RCC 7860 (cell line): ENCODE measurements at regions not wholly inside any gene's neighbourhood (a gene's known extent, or its start where the extent isn't known, plus 50 kb on each side); places are given as distances from the start of the nearest gene placed in this dataset.
A peak's percentile ranks its signal among the peaks of the same experiment; 100 is the strongest.

Experiments
- DNase-seq: peaks from one replicate; pipeline ENCODE4 v3.0.0-alpha.2; 2015; ENCODE audit warnings: low spot score
- FAIRE-seq: peaks from 2 replicates; lab custom pipeline; 2012; peaks lifted over from hg19 to GRCh38; lab: Jason Lieb, UNC

DNA sequence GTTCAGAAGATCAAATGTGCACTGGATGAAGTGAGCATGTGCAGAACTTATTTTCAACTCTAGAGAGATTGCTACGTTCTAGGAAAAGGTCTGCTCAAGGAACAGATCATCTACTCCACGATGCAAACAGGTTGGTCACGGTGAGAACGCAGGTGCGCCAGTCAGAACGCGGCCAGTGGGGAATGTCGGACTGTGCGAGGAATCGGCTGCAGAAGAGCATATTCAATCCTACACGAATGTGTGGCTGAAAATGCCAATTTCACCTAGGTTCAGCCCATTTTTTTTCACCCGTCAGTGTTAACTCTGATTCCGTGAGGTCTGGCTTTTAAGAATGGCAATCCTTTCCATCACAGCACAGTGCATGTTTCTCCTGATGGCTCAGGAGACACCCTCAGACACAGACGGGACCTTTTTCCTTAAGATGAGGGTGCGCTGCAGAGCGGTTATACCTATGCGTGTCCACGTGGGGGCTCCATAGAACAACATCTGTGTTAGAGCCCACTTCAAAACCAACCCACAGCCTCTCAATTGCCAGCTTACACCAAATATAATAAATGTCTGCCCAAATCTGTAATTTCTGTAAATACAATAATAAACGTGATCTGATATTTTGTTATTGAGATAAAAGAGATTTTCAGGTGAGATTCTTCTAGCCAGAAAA, 250.4 kb downstream of the FOXA2 start:
- DNase-seq (peak; percentile 36), FAIRE-seq (no peak)

DNA sequence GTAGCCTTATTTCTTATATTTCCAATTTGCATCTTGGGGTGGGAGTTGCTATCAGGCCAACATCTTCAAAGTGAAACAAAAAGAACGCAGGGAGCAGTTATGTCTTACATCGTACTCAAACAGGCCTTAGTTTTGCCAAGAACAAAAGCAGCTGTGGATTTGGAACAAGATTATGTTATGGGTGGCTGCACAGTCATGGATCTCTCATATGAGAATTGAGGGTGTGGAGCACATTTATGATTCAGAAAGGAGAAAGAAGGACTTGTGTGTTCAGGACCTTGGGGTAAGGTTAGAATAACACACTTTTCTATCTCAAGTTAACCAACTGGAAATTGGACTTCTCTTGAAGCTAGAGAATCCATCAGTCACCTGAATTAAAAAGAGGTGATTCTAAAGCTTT, 259.9 kb downstream of the FOXA2 start:
- FAIRE-seq (no peak), DNase-seq (no peak)

DNA sequence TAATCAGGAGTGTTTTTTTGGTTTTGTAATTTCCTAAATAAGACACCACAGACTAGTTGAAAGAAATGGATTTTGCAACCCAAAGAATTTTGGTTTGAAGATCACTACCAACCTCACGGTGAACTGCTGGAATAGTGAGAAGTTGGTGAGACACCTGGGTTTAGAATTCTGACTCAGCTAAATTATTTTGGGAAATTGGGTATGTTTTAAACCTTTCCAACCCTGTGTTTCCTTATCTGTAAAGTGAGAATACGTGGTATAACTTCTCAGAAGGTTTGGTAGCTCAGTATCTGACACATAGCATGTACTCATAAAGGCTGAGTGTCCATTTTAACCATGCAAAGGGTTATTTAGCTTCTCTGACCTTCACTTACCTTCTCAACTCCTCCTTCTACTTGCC, 261.9 kb downstream of the FOXA2 start:
- FAIRE-seq (no peak), DNase-seq (no peak)

DNA sequence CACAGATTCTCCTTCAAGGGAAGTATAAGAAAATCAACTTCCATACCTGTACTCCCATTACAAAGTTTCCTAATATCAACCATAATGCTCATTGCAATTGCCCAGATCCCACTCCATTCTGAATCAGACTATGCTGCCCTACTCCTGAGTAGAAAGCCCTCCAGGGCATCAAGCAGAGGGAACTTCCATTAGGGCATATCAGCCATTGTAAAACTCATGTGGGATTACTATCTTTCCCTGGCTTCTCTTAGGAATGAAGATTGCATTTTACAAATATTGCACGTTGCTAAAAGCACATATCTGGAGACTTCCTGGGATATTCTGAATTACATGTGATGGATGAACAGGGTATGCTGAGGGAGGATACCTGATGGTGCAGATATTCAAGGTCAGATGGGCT, 263.2 kb downstream of the FOXA2 start:
- DNase-seq (no peak), FAIRE-seq (no peak)

DNA sequence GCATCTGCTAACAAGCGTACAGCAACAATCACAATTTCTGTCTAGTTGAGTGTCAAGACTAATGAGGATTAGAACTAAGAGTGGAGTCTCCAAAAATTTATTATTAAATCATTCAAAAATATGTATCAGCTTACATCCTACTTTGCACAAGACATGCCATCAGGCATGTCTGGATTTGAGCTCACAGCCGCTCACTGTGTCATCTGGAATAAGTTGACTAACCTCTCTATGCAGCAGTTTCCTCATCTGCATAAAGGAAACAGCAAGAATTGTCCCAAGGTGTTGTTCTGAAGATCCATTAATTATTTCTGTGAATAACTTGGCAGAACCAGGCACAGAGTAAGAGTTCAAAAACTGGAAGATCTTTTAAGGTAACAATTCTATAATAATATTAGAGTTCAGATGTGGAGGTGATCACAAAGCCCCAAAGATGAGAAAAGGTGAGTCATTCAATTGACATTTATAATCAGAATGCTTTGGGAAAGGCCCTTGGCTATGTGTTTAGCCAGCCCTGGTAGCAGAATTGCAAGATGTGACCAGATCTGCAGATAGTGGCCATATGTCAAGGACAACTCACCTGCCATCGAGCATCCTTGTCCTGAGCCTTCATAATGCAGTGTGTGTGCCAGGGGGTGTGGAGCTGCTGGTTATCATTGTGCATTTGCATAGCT, 264.0 kb downstream of the FOXA2 start:
- FAIRE-seq = no peak
- DNase-seq = no peak

DNA sequence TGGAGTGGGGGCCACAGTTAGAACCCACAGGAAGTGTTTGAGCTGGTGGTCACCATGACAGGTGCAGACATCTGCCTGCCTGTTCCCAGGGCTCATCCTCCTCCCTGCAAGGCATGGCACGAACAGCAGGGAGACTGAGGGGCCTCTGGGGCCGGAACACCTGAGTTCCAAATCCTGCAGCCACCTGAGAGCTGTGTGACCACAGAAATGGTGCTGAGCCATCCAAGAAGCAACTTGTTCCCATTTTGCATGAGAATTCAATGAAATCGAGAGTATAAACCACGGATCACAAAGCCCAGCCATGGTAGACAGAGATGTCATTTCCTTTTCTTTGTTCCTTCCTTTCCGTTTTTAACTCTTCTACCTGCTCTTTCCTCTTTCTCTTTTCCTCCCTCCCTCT, 268.6 kb downstream of the FOXA2 start:
- DNase-seq (no peak), FAIRE-seq (no peak)

DNA sequence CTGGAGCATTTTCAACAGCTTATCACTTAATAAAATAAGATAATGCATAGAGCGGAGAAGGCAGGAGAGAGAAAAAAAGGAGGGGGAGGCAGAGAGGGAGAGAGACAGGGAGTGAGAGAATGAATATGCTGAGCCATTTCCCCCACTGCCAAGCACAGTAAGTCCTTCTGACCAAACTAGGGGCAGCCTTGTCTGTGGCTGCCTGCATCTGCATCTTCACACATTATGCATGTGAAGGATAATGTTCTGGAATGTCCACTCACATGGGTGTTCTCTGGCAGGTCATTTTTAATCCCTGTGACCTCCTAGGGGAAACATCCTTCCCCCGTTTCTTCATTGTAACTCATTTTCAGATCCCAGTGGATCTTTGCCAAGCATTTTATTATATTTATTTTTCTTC, 269.3 kb downstream of the FOXA2 start:
- FAIRE-seq = no peak
- DNase-seq = no peak

DNA sequence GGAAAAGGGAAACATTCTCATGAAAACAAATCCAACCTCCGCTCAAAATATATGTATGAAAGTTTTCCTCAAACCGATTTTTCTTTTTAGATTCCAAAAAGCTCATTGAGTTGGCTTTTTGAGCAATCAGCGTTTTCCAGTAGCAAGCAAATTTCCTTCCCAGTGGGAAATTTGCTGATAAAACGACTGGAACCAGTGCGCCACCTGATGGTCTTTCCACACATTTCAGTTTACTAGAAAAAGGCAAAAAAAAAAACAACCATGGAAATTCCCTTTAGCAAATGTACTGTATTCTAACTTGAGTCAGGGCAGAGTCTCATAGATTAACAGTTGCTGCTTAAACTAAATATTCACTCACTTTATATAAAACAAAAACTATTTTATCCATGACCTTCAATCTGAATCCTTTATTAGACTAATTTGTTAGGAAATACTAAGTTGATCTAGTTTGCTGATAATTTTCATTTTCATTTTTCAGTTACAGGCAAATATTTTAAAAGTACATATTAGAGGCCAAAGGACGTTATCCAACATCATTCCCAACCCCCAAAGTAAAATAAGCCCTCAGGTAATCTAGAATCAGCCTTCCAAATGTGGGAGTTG, 271.5 kb downstream of the FOXA2 start:
- peak; percentile 48 for FAIRE-seq
- DNase-seq = no peak

DNA sequence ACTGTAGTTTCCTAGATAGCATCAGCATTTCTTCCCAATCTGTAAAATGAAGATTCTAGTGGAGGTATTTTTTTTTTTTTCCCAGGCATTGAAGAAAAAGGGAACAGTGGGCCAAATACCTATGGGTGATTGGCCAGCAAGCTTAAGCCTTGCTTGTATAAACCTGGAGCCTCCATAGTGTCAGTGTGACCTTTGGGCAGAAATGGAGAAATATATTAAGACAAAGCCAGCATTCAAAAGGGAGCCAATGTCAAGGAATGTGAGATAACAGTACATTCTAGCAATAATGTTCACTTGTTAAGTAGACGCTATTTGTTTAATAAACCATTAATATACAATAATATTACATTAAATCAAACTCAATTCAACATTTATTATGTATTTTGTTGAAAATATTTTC, 275.4 kb downstream of the FOXA2 start:
- DNase-seq = no peak
- FAIRE-seq = no peak

DNA sequence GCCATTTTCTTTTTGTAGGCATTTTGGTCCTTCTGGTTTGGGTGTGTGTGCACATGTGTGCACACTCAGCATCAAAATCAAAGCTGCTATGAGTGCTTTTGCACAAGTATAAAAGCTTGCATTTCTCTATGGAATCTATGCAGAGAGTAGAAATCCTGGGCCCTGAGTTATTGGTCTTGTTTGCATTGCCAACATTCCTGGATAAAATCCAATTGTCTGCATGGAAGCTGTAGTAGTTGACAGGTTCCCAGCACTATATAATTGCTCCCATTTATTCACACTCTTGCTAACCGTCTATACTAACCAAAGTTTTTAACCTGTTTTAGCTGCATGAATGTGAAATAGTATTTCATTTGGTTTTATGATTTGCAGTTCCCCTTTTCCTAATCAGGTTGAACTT, 277.0 kb downstream of the FOXA2 start:
- no peak for FAIRE-seq
- no peak for DNase-seq

DNA sequence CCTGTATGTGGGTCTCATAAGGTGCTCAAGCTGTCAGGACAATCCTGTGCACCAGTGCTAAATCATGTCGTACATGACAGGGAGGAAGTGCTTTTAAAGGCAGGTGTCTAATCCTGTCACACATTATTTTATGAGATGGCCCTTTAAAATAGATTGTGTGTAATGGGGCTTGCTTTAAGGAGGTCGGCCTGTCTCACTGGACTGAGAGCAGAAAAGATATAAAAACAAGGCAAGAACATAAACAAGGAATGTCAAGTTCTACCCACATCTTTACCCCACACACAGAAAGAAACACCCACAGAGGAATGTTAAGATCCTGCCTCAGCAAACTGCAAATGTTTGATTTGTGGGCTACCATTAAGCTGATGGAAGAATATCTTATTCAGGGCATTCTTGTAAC, 279.0 kb downstream of the FOXA2 start:
- FAIRE-seq (no peak), DNase-seq (no peak)

DNA sequence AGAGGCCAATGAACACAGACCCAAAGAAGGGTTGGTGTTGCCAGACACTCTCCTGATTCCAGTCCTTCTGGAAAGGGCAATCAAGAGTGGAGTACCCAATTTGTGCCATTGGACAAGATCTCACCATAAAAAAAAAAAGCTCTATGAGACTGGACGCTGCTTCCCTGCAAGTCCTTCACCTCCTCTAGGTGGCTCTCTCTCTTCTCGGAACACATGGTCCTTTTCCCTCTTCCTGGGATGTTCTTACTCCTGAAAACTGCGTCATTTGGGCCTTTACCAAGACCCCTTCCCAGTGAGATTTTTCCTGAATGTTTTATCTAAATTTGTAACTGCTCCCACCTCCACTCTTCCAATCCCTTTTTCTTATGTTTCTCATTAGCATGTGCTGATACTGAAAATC, 280.8 kb downstream of the FOXA2 start:
- no peak for FAIRE-seq

DNA sequence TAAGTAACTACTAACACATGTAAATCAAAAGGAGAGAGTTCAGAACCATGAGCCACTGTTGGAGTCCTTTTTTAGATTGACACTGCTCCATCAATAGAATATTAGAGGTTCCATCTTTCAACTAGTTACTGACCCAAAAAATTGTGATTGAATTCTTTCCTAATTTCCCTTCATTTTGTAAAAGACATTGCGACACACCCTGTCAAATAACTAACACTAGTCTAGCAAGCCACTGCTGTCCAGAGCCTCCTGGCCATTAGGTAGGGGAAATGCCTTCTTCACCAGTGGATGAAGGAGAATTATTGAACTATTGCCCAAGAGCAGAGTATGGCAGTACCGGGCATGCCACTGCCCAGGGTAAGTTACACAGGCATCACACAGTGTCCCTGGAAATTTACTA, 282.3 kb downstream of the FOXA2 start:
- no peak for FAIRE-seq
- DNase-seq = no peak

More for the DNA sequence above, 280.8 kb downstream of the FOXA2 start:
- no peak for DNase-seq

DNA sequence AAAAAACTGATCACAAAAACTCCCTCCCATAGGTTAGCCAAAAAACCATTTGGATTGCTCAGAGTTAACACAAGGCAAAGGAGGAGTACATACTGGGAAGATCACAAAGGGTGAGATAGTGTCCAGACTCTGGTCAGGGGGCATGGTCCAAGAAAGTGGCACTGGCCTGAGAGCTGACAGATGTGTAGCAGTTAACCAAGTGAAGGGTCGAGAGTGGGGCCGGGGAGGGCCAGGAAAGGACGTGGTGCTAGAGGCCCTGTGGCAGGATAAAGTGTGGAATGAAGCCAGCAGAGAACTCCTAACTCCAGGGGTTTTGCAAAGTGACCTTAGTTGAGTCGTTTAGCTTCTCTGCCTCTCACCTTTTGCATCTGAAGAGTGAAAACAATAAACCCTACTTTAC, 290.5 kb downstream of the FOXA2 start:
- DNase-seq = no peak
- FAIRE-seq = no peak

DNA sequence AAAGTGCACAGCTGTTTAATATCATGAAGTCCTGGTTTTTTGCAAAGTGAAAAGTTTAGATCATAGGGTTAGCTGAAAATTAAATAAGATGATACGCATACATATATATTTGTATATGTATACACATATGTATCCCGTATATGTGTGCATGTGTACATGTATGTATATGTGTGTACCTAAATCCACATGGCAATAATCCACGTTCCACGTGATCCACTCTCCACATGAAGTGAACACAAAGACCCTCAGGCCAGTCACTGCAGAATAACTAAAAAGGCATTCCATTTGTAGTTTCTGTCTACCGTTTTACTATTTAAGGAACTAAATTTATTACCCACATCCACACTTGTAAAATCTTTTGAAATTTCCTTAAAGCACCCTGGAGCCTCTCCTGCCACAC, 294.9 kb downstream of the FOXA2 start:
- no peak for DNase-seq
- FAIRE-seq = no peak

DNA sequence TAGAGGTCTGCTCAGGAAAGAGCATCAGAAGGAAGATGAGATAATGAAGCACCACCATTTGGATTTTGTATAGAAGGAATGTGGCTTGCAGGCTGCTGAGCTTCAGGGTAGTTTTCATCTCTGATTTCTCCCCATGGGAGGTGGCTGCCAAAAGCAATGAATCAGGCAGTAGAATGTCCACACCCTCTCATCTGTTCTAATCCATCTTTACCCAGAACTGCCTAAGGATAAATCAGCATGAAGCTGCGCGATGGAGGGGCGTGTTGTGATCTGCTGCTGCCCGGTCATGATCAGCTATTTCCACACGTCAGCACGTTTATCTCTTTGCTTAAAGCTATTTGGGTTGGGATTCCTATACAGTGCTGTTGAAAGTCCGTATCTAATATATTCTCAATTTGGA, 295.4 kb downstream of the FOXA2 start:
- DNase-seq (no peak), FAIRE-seq (no peak)

DNA sequence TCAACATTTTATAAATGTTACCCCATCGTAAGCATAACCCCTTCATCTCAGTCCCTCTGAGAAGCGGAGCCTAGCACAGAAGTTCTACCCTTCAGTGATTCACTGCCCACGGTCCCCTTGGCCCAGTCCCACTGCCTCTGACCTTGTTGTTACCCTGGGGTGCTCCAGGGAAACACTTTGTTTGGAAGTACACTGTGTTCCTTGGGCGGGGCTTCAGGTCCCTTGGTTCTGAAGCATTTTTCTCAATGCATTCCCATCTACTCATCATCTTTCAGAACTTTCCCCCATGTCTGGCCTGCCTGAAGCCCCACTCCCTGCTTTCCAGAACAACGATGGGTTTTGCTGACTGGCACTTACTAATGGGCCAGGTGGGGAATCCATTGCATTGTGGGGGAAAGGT, 296.2 kb downstream of the FOXA2 start:
- DNase-seq (no peak), FAIRE-seq (no peak)

DNA sequence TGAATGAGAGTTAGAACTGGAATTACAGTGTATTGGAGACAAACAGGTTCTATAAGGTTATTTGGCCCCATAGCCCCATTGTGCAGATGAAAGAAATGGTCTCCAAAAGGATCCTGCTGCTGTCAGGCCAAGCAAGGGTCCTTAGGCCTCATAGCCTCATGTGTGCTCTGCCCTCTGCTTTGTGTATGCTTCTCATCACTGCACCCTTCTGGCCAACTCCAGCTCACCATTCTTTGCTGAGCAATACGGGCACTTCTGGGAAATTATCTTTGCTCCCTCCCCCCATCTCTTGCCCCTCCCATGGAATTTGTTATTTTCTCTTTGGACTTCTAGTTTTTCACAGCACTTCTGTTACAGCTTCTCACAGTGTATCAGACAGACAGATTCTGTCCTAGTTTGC, 298.8 kb downstream of the FOXA2 start:
- no peak for FAIRE-seq
- no peak for DNase-seq

DNA sequence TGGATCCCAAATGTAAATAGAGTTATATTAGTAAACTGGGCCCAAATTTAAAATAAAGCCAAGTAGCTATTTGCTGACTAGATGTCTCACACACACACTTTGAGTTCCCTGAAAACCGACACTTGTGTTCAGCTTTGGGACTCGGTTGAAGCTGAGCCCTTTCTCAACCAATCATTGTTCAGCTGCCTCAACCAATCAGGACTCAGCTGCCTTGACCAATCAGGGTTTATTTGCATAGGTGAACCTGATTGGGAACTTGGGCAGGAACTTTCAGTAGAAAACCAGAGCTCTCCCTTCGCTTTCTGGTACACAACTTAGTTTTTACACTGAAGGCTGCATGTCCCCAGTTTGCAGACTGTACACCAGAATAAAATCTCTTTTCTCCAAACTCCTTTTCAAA, 301.7 kb downstream of the FOXA2 start:
- FAIRE-seq (no peak), DNase-seq (no peak)

DNA sequence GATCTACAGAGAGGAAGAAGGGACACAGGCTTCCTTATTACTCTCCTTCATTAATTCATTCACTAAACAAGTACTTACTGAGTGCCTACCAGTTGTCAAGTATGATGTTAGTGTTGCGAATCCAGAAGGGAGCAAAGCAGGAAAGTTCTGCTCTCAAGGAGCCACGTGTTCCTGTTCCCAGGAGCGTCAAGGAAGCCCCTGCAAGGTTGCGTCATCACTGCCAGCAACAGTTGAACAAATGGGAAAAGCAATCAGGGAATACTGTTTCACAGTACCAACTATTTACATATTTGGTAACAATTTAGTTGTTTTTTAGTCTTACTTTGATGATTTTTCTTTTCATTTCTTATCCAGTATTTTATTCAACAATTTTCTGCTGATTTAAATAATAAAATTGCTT, 310.0 kb downstream of the FOXA2 start:
- FAIRE-seq (no peak), DNase-seq (no peak)

DNA sequence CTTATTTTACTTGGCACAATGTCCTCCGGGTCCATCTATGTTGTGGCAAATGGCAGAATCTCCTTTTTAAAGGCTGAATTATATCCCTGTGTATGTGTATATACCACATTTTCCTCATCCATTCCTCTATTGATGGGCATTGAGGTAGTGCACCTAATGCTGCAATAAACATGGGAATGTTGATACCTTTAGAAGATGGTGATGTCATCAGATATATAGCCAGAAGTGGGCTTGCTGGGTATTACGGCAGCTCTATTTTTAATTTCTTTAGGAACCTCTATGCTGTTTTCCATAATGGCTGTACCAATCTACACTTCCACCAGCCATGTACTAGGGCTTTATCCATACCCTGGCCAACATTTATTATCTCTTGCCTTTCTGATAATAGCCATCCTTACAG, 315.7 kb downstream of the FOXA2 start:
- FAIRE-seq (no peak), DNase-seq (no peak)

DNA sequence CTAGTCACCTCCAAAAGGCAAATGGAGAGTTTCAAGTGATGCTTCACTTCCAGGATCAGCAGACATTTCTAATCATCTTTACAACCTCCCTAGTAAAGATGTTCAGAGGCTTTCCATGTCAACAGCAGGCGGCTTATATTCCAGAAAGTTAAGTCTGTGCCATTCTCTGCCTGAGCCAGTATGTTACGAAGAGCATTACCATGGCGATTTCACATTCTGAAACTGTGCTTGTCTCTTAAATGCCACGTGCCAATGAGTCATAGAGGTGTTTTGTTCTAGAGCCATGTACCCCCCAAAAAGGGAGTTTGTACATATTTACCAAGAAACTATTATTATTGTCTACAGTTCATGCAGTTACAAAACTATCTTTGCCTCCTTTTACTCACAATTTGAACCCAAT, 319.5 kb downstream of the FOXA2 start:
- FAIRE-seq = no peak

DNA sequence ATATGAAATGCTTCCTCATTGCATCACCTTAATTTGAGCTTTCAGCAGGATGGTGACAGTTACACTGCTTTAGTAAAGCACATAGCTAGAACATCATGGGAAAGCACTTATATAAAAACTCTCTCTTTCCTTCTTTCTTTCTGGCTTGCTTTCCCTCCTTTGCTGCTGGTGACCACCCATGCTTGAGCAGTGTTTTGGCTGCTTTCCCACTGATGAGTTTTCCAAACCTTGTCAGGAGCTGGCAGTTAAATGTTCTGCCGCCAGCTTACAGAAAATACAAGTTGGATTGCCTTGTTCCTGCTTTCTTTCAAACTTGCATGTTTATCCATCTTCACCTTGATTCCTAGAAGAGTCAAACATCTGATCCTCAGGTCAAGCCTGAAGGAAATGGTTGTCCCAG, 323.9 kb downstream of the FOXA2 start:
- FAIRE-seq (no peak), DNase-seq (no peak)

More for the DNA sequence above, 319.5 kb downstream of the FOXA2 start:
- DNase-seq = no peak
